ENCODE measurements at regions not wholly inside any gene's neighbourhood (a gene's known extent, or its start where the extent isn't known, plus 50 kb on each side); places are given as distances from the start of the nearest gene placed in this dataset.

- Mint-ChIP-seq H3K4me1 (ENCODE audit: low read depth, unreplicated experiment) (peaks cover 11% of the 10 kb centered on the region), H3K36me3 (ENCODE audit: unreplicated experiment) (no peaks in the 10 kb centered on the region), H3K9me3 (ENCODE audit: unreplicated experiment) (peaks cover 4% of the 10 kb centered on the region), H3K27ac (ENCODE audit: unreplicated experiment) (no peak overlapping the region), H3K4me3 (ENCODE audit: unreplicated experiment) (no peak overlapping the region), H3K27me3 (ENCODE audit: unreplicated experiment) (peaks cover 6% of the 10 kb centered on the region)
- DNase-seq, result no peak
- no peak for TF ChIP-seq CTCF (IDR thresholded peaks at IDR 0.05; ENCODE audit: partially characterized antibody, unreplicated experiment)
These were observed 247.7 kb upstream of the PPP2R2D start for GRCh38 chr10:131653140-131653539.

- DNase-seq, result no peak
- Mint-ChIP-seq H3K4me1 (ENCODE audit: low read depth, unreplicated experiment) (peaks cover 11% of the 10 kb centered on the region), H3K9me3 (ENCODE audit: unreplicated experiment) (peaks cover 4% of the 10 kb centered on the region), H3K4me3 (ENCODE audit: unreplicated experiment) (no peak overlapping the region), H3K36me3 (ENCODE audit: unreplicated experiment) (no peaks in the 10 kb centered on the region), H3K27me3 (ENCODE audit: unreplicated experiment) (peaks cover 6% of the 10 kb centered on the region), H3K27ac (ENCODE audit: unreplicated experiment) (peak overlapping the region; percentile 15)
- TF ChIP-seq CTCF (IDR thresholded peaks at IDR 0.05; ENCODE audit: partially characterized antibody, unreplicated experiment), result no peak
These were observed 247.0 kb upstream of the PPP2R2D start for GRCh38 chr10:131653554-131654470.

GRCh38 chr10:131654471-131655087 lies 246.2 kb upstream of the PPP2R2D start:
- Mint-ChIP-seq H3K4me1 (ENCODE audit: low read depth, unreplicated experiment) (peaks cover 11% of the 10 kb centered on the region), H3K4me3 (ENCODE audit: unreplicated experiment) (no peak overlapping the region), H3K9me3 (ENCODE audit: unreplicated experiment) (peaks cover 4% of the 10 kb centered on the region), H3K27me3 (ENCODE audit: unreplicated experiment) (peaks cover 6% of the 10 kb centered on the region), H3K36me3 (ENCODE audit: unreplicated experiment) (no peaks in the 10 kb centered on the region), H3K27ac (ENCODE audit: unreplicated experiment) (no peak overlapping the region)
- no peak for TF ChIP-seq CTCF (IDR thresholded peaks at IDR 0.05; ENCODE audit: partially characterized antibody, unreplicated experiment)
- DNase-seq, result no peak

GRCh38 chr10:131655101-131655849 lies 245.5 kb upstream of the PPP2R2D start:
- H3K4me1 Mint-ChIP-seq (ENCODE audit: low read depth, unreplicated experiment), result peaks cover 11% of the 10 kb centered on the region
- TF ChIP-seq CTCF (IDR thresholded peaks at IDR 0.05; ENCODE audit: partially characterized antibody, unreplicated experiment), result no peak
- H3K4me3 Mint-ChIP-seq (ENCODE audit: unreplicated experiment), result no peak overlapping the region
- no peaks in the 10 kb centered on the region for H3K36me3 Mint-ChIP-seq (ENCODE audit: unreplicated experiment)
- no peak overlapping the region for H3K27ac Mint-ChIP-seq (ENCODE audit: unreplicated experiment)
- peak; percentile 49 for DNase-seq
- peaks cover 4% of the 10 kb centered on the region for H3K9me3 Mint-ChIP-seq (ENCODE audit: unreplicated experiment)
- H3K27me3 Mint-ChIP-seq (ENCODE audit: unreplicated experiment), result peaks cover 6% of the 10 kb centered on the region
